GM12872 (cell line): ENCODE measurements at regions not wholly inside any gene's neighbourhood (a gene's known extent, or its start where the extent isn't known, plus 50 kb on each side); places are given as distances from the start of the nearest gene placed in this dataset.

Experiments used
- TF ChIP-seq, protein P1 (sequence below): IDR thresholded peaks from 3 replicates; pipeline ENCODE4 v1.5.1; 2011; ENCODE audit warnings: low read depth, mild to moderate bottlenecking, low read length, moderate library complexity; ENCODE audit not compliant: insufficient read depth

DNA sequence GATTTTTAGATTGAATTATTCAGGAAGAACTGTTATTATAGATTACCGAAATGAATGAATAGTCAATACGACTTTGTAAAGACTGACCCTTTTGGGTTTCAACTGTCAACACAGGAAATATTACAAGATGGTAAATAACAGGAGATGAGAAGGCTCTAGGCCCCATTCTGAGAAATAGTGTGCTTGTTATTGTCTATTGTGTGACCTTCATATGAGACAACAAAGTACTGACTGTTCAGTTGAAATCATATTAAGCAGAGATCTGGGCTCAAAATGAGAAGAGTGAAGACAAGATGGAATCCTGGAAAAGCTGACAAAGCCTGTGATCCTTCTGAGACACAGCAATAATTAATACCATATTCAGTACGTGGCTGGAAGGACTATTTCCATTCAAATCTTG, 503.8 kb downstream of the INHBA start:
- TF ChIP-seq, protein P1, sequence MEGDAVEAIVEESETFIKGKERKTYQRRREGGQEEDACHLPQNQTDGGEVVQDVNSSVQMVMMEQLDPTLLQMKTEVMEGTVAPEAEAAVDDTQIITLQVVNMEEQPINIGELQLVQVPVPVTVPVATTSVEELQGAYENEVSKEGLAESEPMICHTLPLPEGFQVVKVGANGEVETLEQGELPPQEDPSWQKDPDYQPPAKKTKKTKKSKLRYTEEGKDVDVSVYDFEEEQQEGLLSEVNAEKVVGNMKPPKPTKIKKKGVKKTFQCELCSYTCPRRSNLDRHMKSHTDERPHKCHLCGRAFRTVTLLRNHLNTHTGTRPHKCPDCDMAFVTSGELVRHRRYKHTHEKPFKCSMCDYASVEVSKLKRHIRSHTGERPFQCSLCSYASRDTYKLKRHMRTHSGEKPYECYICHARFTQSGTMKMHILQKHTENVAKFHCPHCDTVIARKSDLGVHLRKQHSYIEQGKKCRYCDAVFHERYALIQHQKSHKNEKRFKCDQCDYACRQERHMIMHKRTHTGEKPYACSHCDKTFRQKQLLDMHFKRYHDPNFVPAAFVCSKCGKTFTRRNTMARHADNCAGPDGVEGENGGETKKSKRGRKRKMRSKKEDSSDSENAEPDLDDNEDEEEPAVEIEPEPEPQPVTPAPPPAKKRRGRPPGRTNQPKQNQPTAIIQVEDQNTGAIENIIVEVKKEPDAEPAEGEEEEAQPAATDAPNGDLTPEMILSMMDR = no peak

DNA sequence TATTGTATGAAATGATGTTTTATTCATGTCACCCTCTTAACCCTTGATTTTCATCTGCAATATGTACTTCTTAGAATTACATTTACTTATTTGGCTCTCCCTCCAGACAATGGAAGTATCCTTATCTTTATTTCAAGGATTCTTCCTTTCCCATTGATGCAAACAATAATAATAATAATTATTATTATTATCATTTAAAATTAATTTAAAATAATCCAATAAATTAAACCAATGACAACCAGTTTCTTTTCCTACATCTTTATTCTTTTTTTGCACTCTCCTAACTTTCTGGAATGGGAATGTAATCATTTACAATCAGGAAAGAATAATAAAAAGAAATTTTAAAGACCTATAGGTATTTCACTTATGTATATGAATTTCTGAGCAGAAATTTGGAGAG, 504.4 kb downstream of the INHBA start:
- TF ChIP-seq, protein P1 = no peak

DNA sequence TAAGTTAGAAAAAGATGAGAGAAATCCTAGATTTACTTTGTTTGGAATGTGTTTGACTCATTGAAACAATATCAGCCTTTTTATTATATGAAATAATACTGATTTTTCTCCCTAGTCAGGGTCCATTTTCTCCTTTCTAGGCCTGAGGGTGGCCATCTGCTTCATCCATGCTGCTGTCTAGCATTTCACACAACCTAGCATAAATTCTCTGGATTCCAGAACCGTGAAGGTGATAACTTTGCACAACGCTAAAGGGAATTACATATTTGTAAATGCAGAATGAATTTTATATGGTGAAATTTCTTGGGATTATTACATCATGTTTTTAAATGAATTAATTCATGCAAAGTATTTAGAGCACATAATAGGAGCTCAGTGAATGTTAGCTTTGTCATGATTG, 505.1 kb downstream of the INHBA start:
- TF ChIP-seq, protein P1 = no peak

DNA sequence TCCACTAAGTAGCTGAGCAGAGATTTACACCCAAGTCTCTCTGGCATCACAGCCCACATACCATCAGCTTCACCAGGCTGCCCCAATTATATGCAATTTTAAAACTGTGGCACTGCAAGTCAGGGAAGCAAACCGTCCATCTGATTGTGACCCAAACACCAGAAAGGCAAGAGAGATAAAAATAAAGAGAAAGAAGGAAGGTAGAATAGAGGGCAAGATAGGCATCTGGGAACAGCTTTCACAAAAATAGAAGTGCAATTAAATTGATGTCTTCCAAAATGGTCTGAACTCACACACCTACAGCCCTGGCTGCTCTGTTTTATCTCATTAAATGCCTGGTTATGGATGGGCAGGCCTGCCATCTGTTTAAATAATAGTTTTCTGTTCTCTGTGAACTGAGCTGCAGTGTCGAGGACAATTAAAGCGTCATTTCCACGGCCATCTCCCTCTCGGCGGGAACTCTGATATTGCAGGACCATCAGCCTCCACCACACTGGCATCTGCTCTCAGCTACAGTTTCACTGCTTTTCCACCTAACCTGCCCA, 509.1 kb downstream of the INHBA start:
- TF ChIP-seq, protein P1 = no peak

DNA sequence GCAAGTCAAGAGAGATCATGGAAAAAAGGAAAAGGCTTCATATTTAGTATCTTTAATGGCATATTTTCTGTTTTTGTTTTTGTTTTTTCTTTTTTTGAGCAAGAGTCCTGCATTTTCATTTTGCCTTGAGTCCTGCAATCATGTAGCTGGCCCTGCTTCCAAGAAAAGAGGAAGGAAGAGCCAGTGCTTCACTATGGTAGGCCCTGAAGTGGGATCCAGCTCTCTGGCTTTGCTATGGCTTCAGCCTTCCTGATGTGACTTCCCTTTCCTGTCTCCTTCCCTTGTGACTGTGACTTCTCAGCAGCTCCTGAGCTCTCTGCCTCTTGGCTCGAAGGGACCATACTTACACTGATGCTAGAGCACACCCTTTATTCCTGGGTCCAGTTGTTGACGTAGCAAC, 512.3 kb downstream of the INHBA start:
- TF ChIP-seq, protein P1 = no peak

DNA sequence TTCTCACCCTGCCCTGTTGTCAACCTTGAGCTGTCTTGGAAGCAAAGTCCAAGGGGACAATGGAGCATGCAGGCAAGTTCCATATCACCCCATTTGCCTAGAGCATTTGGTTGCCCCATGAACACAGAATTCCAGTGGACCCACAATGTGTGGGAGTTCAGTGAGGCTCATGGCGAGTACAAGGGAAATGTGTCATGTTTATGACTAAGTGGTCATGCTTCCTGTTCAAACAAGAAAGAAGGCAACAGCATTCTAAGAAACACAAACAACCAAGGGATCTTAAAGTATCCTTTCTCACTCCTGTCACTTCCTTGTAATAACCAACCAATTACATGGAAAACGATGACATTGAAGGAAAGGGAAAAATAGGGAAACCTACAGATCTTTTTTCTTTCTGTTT, 513.0 kb downstream of the INHBA start:
- TF ChIP-seq, protein P1 = no peak

DNA sequence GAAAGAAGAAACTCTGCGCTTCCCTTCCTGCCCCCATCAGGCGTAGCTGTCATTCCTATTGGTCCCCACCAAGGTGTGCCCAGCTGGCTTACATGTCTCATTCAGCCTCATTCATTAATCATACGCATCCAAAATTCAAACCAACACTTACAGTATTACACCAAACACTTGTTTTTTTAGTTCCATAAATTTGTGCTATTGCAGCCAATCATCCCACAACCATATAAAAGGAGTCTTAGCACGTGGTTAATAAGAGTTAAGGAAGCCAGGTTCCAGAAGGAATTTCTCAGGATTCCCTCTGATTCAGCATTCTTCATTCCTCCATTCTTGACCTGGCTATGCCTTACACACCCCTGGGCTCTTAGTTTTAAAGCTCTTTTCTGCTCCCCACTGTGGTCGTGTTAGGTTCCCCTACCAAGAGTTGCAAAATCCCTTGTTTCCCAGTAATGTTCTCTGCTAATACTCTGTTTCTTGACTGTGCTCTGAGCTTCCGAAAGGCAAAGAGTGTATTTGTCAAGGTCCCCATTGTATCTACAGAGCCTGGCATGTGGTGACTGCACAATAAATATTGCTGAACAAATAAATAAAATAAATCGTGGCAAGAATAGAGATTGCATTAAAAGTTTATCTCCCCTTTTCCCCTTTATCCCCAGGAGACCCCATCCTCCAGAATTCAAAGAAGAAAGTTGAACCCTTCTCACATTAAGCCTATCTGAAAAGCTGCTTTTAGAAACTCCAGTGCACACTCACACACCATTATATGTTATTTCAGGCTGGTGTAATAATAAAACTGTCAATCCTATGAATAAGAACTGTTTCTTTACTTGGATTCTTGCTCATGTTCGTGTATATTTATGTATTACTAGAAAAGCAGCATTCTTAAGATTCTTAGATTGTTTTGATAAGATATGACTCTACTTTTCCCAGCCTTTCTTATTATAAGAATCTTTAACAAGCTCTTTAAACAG, 514.4 kb downstream of the INHBA start:
- TF ChIP-seq, protein P1 = no peak
